GM18861 (cell line): ENCODE measurements at regions not wholly inside any gene's neighbourhood (a gene's known extent, or its start where the extent isn't known, plus 50 kb on each side); places are given as distances from the start of the nearest gene placed in this dataset.

Experiments used
- ATAC-seq: cut with Tn5 transposase; IDR thresholded peaks from one replicate; pipeline ENCODE4 v1.9.1; 2021; ENCODE audit not compliant: unreplicated experiment

GRCh38 chr4:123788577-123788976 lies 392.0 kb downstream of the SPRY1 start:
- no peak for ATAC-seq

- ATAC-seq: no peak
Measured at GRCh38 chr4:123790681-123791080, 394.1 kb downstream of the SPRY1 start.

GRCh38 chr4:123802082-123802645 lies 405.6 kb downstream of the SPRY1 start:
- no peak for ATAC-seq

- ATAC-seq: no peak
Measured at GRCh38 chr4:123802933-123803332, 406.3 kb downstream of the SPRY1 start.

- ATAC-seq: no peak
Measured at GRCh38 chr4:123804196-123804721, 407.7 kb downstream of the SPRY1 start.

- no peak for ATAC-seq
Measured at GRCh38 chr4:123806056-123806455, 409.5 kb downstream of the SPRY1 start.

- no peak for ATAC-seq
Measured at GRCh38 chr4:123807187-123807586, 410.6 kb downstream of the SPRY1 start.

- no peak for ATAC-seq
Measured at GRCh38 chr4:123807866-123808265, 411.3 kb downstream of the SPRY1 start.

GRCh38 chr4:123809864-123810263 lies 413.3 kb downstream of the SPRY1 start:
- no peak for ATAC-seq

GRCh38 chr4:123812066-123812390 lies 415.4 kb downstream of the SPRY1 start:
- ATAC-seq: no peak

GRCh38 chr4:123813901-123814300 lies 417.3 kb downstream of the SPRY1 start:
- ATAC-seq: no peak

GRCh38 chr4:123816462-123816861 lies 419.9 kb downstream of the SPRY1 start:
- ATAC-seq: no peak

GRCh38 chr4:123817025-123817688 lies 420.6 kb downstream of the SPRY1 start:
- no peak for ATAC-seq

- ATAC-seq: no peak
Measured at GRCh38 chr4:123819362-123820035, 422.9 kb downstream of the SPRY1 start.

- no peak for ATAC-seq
Measured at GRCh38 chr4:123821861-123822260, 425.3 kb downstream of the SPRY1 start.

GRCh38 chr4:123822353-123822752 lies 425.8 kb downstream of the SPRY1 start:
- ATAC-seq: no peak

GRCh38 chr4:123823244-123823643 lies 426.6 kb downstream of the SPRY1 start:
- no peak for ATAC-seq

GRCh38 chr4:123824524-123824923 lies 427.9 kb downstream of the SPRY1 start:
- no peak for ATAC-seq

GRCh38 chr4:123825596-123826291 lies 429.1 kb downstream of the SPRY1 start:
- ATAC-seq: no peak

GRCh38 chr4:123826896-123827295 lies 430.3 kb downstream of the SPRY1 start:
- ATAC-seq: no peak

- ATAC-seq: no peak
Measured at GRCh38 chr4:123827511-123827910, 430.9 kb downstream of the SPRY1 start.

GRCh38 chr4:123830930-123831329 lies 434.3 kb downstream of the SPRY1 start:
- ATAC-seq: no peak
